HEK293 (cell line): ENCODE measurements at regions not wholly inside any gene's neighbourhood (a gene's known extent, or its start where the extent isn't known, plus 50 kb on each side); places are given as distances from the start of the nearest gene placed in this dataset.

Experiments used
- CTCF ChIA-PET: fragments of 350-600 bp; formaldehyde crosslinking; extraction: SDS; loops from one replicate; lab custom pipeline; 2021; ENCODE audit warnings: antibody characterized with exemption; lab: Yijun Ruan, JAX
- POLR2A ChIA-PET: fragments of 300-600 bp; formaldehyde crosslinking; extraction: SDS; loops from one replicate; lab custom pipeline; 2020; ENCODE audit warnings: antibody characterized with exemption, inconsistent platforms; lab: Yijun Ruan, JAX
- H3K27ac ChIP-seq: fragments of 200-500 bp; sonication (Bioruptor generic); 2 replicates; pipeline ENCODE4 v1.5.1; 2014; ENCODE audit warnings: low read depth, low read length, control low read depth, inconsistent platforms; ENCODE audit errors: extremely low read depth
- H3K36me3 ChIP-seq, 2 experiments: fragments of 200-500 bp in 1 of 2; sonication (Bioruptor generic) in 1 of 2; 1 replicate in 1 of 2; 2 replicates in 1 of 2; pipeline ENCODE4 v1.5.1; 2014 to 2017; ENCODE audit warnings: inconsistent platforms in 2 of 2, low read length in 2 of 2; ENCODE audit not compliant: control insufficient read depth in 2 of 2, insufficient read depth in 1 of 2
- H3K4me1 ChIP-seq: fragments of 200-500 bp; sonication (Bioruptor generic); 2 replicates; pipeline ENCODE4 v1.5.1; 2014; ENCODE audit warnings: mild to moderate bottlenecking, low read length, inconsistent platforms; ENCODE audit not compliant: control insufficient read depth, insufficient read depth
- H3K4me3 ChIP-seq: 2 replicates; pipeline ENCODE4 v1.5.1; 2011; ENCODE audit warnings: low read depth, mild to moderate bottlenecking, control low read depth, low read length, moderate library complexity
- H3K9me3 ChIP-seq: fragments of 200-500 bp; sonication (Bioruptor generic); 2 replicates; pipeline ENCODE4 v1.5.1; 2014; ENCODE audit warnings: low read depth, low read length, inconsistent platforms; ENCODE audit not compliant: control insufficient read depth, insufficient read depth
- OVOL3 ChIP-seq: fragments of 450-650 bp; formaldehyde crosslinking; IDR thresholded peaks from 2 replicates; pipeline ENCODE4 v1.5.1; 2016; ENCODE audit warnings: missing biosample characterization, missing genetic modification characterization
- SCRT2 ChIP-seq: fragments of 450-650 bp; formaldehyde crosslinking; IDR thresholded peaks from 2 replicates; pipeline ENCODE4 v1.5.1; 2016; ENCODE audit warnings: missing biosample characterization, missing genetic modification characterization
- ZBTB1 ChIP-seq: fragments of 450-650 bp; formaldehyde crosslinking; IDR thresholded peaks from 2 replicates; pipeline ENCODE4 v1.5.1; 2016; ENCODE audit warnings: missing biosample characterization, missing genetic modification characterization
- ZNF146 ChIP-seq: fragments of 450-650 bp; formaldehyde crosslinking; IDR thresholded peaks from 2 replicates; pipeline ENCODE4 v1.5.1; 2016; ENCODE audit warnings: missing biosample characterization, missing genetic modification characterization
- ZNF174 ChIP-seq: fragments of 450-650 bp; formaldehyde crosslinking; IDR thresholded peaks from 2 replicates; pipeline ENCODE4 v1.5.0; 2017; ENCODE audit warnings: missing biosample characterization, mild to moderate bottlenecking, missing genetic modification characterization
- ZNF202 ChIP-seq: fragments of 450-650 bp; formaldehyde crosslinking; IDR thresholded peaks from 2 replicates; pipeline ENCODE4 v1.5.1; 2016; ENCODE audit warnings: missing biosample characterization, missing genetic modification characterization, borderline replicate concordance
- ZNF23 ChIP-seq: fragments of 450-650 bp; formaldehyde crosslinking; IDR thresholded peaks from 2 replicates; pipeline ENCODE4 v1.5.1; 2016; ENCODE audit warnings: missing biosample characterization, missing genetic modification characterization, borderline replicate concordance
- ZNF24 ChIP-seq: fragments of 450-650 bp; formaldehyde crosslinking; IDR thresholded peaks from 2 replicates; pipeline ENCODE4 v1.5.1; 2016; ENCODE audit warnings: missing biosample characterization, missing genetic modification characterization
- ZNF473 ChIP-seq: fragments of 450-650 bp; formaldehyde crosslinking; IDR thresholded peaks from 2 replicates; pipeline ENCODE4 v1.5.1; 2017; ENCODE audit warnings: missing biosample characterization, missing genetic modification characterization
- ZNF548 ChIP-seq: fragments of 450-650 bp; formaldehyde crosslinking; IDR thresholded peaks from 2 replicates; pipeline ENCODE4 v1.5.1; 2016; ENCODE audit warnings: missing biosample characterization, missing genetic modification characterization
- ZNF624 ChIP-seq: fragments of 450-650 bp; formaldehyde crosslinking; IDR thresholded peaks from 2 replicates; pipeline ENCODE4 v1.5.1; 2017; ENCODE audit warnings: missing biosample characterization, missing genetic modification characterization
- ZNF654 ChIP-seq: fragments of 450-650 bp; formaldehyde crosslinking; IDR thresholded peaks from 2 replicates; pipeline ENCODE4 v1.5.1; 2016; ENCODE audit warnings: low read depth, missing biosample characterization, missing genetic modification characterization
- ZNF768 ChIP-seq: fragments of 450-650 bp; formaldehyde crosslinking; IDR thresholded peaks from 2 replicates; pipeline ENCODE4 v1.5.1; 2018; ENCODE audit warnings: missing biosample characterization, mild to moderate bottlenecking, missing genetic modification characterization
- ZXDB ChIP-seq: fragments of 450-650 bp; formaldehyde crosslinking; IDR thresholded peaks from 2 replicates; pipeline ENCODE4 v1.5.1; 2016; ENCODE audit warnings: missing biosample characterization, missing genetic modification characterization
- TF ChIP-seq, protein P1 (sequence below): fragments of 450-650 bp; formaldehyde crosslinking; IDR thresholded peaks from 2 replicates; pipeline ENCODE4 v1.5.1; 2016; ENCODE audit warnings: missing biosample characterization, missing genetic modification characterization, low read depth
- TF ChIP-seq, protein P2 (sequence below): fragments of 450-650 bp; IDR thresholded peaks from 2 replicates; pipeline ENCODE4 v1.5.1; 2018; ENCODE audit warnings: missing biosample characterization, missing genetic modification characterization
- TF ChIP-seq, protein P3 (sequence below): fragments of 450-650 bp; formaldehyde crosslinking; IDR thresholded peaks from 2 replicates; pipeline ENCODE4 v1.5.1; 2016; ENCODE audit warnings: missing biosample characterization, missing genetic modification characterization
- TF ChIP-seq, protein P4 (sequence below): fragments of 450-650 bp; formaldehyde crosslinking; IDR thresholded peaks from 2 replicates; pipeline ENCODE4 v1.5.1; 2016; ENCODE audit warnings: missing biosample characterization, missing genetic modification characterization, low read depth
- TF ChIP-seq, protein P5 (sequence below): fragments of 450-650 bp; formaldehyde crosslinking; IDR thresholded peaks from 2 replicates; pipeline ENCODE4 v1.5.1; 2016; ENCODE audit warnings: missing biosample characterization, missing genetic modification characterization
- TF ChIP-seq, protein P6 (sequence below): fragments of 450-650 bp; formaldehyde crosslinking; IDR thresholded peaks from 2 replicates; pipeline ENCODE4 v1.5.1; 2016; ENCODE audit warnings: missing biosample characterization, missing genetic modification characterization
- TF ChIP-seq, protein P7 (sequence below): fragments of 450-650 bp; formaldehyde crosslinking; IDR thresholded peaks from 2 replicates; pipeline ENCODE4 v1.5.1; 2016; ENCODE audit warnings: missing biosample characterization, missing genetic modification characterization

DNA sequence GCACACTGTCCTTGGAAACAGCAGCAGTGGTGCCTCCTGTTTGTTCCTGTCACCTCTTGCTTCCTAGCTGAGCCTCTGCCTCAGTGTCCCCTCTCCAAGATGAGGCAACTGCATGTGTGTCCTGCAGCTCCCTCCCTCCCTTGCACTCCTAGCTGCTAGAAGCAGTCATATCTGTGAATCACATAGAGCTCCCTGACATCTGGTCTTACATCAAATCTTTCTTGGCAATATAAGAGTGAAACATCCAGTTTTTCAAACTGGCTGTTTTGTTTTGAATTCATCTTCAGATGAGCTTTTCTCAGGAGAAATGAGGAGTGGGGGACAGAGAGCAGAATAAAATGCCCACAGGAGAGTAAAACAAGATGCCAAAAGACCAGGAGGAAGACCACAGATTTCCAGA lies 103.7 kb downstream of the VCPKMT start:
- CTCF ChIA-PET: no interaction called here
- no peak for TF ChIP-seq ZNF146
- no peak for TF ChIP-seq ZNF624 (tag by site-specific recombination)
- TF ChIP-seq ZBTB1 (tag by site-specific recombination): no peak
- TF ChIP-seq, protein P1, sequence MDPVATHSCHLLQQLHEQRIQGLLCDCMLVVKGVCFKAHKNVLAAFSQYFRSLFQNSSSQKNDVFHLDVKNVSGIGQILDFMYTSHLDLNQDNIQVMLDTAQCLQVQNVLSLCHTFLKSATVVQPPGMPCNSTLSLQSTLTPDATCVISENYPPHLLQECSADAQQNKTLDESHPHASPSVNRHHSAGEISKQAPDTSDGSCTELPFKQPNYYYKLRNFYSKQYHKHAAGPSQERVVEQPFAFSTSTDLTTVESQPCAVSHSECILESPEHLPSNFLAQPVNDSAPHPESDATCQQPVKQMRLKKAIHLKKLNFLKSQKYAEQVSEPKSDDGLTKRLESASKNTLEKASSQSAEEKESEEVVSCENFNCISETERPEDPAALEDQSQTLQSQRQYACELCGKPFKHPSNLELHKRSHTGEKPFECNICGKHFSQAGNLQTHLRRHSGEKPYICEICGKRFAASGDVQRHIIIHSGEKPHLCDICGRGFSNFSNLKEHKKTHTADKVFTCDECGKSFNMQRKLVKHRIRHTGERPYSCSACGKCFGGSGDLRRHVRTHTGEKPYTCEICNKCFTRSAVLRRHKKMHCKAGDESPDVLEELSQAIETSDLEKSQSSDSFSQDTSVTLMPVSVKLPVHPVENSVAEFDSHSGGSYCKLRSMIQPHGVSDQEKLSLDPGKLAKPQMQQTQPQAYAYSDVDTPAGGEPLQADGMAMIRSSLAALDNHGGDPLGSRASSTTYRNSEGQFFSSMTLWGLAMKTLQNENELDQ: no peak
- TF ChIP-seq, protein P2, sequence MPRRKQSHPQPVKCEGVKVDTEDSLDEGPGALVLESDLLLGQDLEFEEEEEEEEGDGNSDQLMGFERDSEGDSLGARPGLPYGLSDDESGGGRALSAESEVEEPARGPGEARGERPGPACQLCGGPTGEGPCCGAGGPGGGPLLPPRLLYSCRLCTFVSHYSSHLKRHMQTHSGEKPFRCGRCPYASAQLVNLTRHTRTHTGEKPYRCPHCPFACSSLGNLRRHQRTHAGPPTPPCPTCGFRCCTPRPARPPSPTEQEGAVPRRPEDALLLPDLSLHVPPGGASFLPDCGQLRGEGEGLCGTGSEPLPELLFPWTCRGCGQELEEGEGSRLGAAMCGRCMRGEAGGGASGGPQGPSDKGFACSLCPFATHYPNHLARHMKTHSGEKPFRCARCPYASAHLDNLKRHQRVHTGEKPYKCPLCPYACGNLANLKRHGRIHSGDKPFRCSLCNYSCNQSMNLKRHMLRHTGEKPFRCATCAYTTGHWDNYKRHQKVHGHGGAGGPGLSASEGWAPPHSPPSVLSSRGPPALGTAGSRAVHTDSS (tag by site-specific recombination): no peak
- TF ChIP-seq, protein P3, sequence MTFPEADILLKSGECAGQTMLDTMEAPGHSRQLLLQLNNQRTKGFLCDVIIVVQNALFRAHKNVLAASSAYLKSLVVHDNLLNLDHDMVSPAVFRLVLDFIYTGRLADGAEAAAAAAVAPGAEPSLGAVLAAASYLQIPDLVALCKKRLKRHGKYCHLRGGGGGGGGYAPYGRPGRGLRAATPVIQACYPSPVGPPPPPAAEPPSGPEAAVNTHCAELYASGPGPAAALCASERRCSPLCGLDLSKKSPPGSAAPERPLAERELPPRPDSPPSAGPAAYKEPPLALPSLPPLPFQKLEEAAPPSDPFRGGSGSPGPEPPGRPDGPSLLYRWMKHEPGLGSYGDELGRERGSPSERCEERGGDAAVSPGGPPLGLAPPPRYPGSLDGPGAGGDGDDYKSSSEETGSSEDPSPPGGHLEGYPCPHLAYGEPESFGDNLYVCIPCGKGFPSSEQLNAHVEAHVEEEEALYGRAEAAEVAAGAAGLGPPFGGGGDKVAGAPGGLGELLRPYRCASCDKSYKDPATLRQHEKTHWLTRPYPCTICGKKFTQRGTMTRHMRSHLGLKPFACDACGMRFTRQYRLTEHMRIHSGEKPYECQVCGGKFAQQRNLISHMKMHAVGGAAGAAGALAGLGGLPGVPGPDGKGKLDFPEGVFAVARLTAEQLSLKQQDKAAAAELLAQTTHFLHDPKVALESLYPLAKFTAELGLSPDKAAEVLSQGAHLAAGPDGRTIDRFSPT (tag by site-specific recombination): no peak
- no peak for TF ChIP-seq ZXDB (tag by site-specific recombination)
- no peak for TF ChIP-seq SCRT2
- TF ChIP-seq, protein P4, sequence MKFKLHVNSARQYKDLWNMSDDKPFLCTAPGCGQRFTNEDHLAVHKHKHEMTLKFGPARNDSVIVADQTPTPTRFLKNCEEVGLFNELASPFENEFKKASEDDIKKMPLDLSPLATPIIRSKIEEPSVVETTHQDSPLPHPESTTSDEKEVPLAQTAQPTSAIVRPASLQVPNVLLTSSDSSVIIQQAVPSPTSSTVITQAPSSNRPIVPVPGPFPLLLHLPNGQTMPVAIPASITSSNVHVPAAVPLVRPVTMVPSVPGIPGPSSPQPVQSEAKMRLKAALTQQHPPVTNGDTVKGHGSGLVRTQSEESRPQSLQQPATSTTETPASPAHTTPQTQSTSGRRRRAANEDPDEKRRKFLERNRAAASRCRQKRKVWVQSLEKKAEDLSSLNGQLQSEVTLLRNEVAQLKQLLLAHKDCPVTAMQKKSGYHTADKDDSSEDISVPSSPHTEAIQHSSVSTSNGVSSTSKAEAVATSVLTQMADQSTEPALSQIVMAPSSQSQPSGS (tag by site-specific recombination): no peak
- TF ChIP-seq ZNF548 (tag by site-specific recombination): no peak
- TF ChIP-seq ZNF654 (tag by site-specific recombination): no peak
- TF ChIP-seq, protein P5, sequence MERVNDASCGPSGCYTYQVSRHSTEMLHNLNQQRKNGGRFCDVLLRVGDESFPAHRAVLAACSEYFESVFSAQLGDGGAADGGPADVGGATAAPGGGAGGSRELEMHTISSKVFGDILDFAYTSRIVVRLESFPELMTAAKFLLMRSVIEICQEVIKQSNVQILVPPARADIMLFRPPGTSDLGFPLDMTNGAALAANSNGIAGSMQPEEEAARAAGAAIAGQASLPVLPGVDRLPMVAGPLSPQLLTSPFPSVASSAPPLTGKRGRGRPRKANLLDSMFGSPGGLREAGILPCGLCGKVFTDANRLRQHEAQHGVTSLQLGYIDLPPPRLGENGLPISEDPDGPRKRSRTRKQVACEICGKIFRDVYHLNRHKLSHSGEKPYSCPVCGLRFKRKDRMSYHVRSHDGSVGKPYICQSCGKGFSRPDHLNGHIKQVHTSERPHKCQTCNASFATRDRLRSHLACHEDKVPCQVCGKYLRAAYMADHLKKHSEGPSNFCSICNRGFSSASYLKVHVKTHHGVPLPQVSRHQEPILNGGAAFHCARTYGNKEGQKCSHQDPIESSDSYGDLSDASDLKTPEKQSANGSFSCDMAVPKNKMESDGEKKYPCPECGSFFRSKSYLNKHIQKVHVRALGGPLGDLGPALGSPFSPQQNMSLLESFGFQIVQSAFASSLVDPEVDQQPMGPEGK (tag by site-specific recombination): no peak
- TF ChIP-seq ZNF768 (tag by site-specific recombination): no peak
- no peak for TF ChIP-seq ZNF174
- Histone ChIP-seq H3K27ac (no peak overlapping the region), H3K4me1 (no peaks in the 10 kb centered on the region), H3K9me3 (no peaks in the 10 kb centered on the region), H3K36me3 (no peaks in the 10 kb centered on the region), H3K4me3 (no peak overlapping the region)
- POLR2A ChIA-PET: no interaction called here

DNA sequence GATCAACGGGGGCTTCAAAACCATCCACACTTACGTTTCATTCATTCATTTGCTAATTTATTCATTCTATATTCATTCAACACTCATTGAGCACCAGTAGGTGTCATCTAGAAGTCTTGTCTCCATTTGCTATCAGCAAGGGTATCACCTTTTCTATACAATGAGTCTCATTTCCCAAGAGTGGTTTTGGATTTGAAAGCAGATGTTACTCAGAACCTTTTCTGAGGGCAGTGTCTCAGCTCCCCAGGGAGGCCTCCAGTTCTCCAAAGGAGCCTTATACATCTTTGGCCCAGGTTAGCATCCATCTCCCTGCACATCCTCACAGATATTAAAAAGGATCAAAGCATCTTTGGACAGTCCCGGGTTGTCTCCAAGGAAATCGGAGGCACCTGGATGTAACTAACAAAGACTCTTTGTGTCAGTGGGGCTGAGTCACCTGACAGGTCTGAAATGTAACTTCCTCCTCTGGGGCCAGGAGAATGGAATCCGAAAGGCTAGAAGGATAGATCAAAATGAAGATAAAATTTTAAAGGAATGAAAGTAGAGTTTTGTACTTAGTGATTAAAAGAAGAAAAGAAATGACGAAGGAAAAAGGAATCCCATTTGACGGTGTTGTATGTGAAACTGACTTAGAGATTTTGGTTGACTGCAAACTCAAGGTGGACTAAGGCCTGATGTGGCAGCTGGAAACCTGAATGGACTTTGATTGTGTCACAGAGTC lies 103.0 kb downstream of the VCPKMT start:
- Histone ChIP-seq H3K36me3 (no peaks in the 10 kb centered on the region), H3K4me3 (no peak overlapping the region), H3K27ac (no peak overlapping the region), H3K4me1 (no peaks in the 10 kb centered on the region), H3K9me3 (no peaks in the 10 kb centered on the region)
- ChIA-PET CTCF (no interaction called here), POLR2A (no interaction called here)
- TF ChIP-seq, protein P6, sequence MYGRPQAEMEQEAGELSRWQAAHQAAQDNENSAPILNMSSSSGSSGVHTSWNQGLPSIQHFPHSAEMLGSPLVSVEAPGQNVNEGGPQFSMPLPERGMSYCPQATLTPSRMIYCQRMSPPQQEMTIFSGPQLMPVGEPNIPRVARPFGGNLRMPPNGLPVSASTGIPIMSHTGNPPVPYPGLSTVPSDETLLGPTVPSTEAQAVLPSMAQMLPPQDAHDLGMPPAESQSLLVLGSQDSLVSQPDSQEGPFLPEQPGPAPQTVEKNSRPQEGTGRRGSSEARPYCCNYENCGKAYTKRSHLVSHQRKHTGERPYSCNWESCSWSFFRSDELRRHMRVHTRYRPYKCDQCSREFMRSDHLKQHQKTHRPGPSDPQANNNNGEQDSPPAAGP (tag by site-specific recombination): no peak
- no peak for TF ChIP-seq ZNF473 (tag by site-specific recombination)
- TF ChIP-seq, protein P7, sequence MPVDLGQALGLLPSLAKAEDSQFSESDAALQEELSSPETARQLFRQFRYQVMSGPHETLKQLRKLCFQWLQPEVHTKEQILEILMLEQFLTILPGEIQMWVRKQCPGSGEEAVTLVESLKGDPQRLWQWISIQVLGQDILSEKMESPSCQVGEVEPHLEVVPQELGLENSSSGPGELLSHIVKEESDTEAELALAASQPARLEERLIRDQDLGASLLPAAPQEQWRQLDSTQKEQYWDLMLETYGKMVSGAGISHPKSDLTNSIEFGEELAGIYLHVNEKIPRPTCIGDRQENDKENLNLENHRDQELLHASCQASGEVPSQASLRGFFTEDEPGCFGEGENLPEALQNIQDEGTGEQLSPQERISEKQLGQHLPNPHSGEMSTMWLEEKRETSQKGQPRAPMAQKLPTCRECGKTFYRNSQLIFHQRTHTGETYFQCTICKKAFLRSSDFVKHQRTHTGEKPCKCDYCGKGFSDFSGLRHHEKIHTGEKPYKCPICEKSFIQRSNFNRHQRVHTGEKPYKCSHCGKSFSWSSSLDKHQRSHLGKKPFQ (tag by site-specific recombination): no peak
- TF ChIP-seq, protein P4 (tag by site-specific recombination): no peak
- TF ChIP-seq ZNF23: no peak
- TF ChIP-seq ZNF202 (tag by site-specific recombination): no peak
- TF ChIP-seq OVOL3 (tag by site-specific recombination): no peak
- TF ChIP-seq ZNF24: no peak
